ENCODE measurements at regions not wholly inside any gene's neighbourhood (a gene's known extent, or its start where the extent isn't known, plus 50 kb on each side); places are given as distances from the start of the nearest gene placed in this dataset.

DNA sequence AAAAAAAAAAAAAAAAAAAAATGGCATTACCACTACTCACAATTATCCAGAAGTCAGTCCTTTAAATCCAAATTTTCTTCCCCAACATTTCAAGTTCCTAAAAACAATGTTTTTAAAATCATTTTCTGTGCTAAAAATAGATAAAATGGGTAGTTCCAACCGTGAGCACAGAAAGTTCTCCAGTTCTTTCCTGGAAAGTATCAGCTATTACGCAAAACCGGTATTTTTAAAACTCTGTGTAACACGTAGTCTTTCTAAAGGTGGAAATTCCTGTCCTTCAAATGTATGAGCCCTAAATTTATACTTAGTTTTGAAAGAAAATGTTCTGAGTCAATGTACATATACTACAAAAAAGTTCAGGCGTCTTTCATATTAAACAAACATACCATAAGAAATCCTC lies 83.5 kb upstream of the SCAF8 start:
- in situ Hi-C loops (cut with MboI; ENCODE audit: low sequenced_read_pairs in 4 of 4) (no loop called here), intact Hi-C loops (cut with DNase I; ENCODE audit: low total_unique reads) (no loop called here)
- Histone ChIP-seq H3K4me1 (no peaks in the 10 kb centered on the region), H3K4me3 (no peak overlapping the region), H3K27ac (peak overlapping the region in 1 of 4 donors; percentile 35), H3K27me3 (no peaks in the 10 kb centered on the region), H3K36me3 (no peaks in the 10 kb centered on the region), H3K9me3 (no peaks in the 10 kb centered on the region)
- ATAC-seq (no peak), DNase-seq (no peak)
- no peak for TF ChIP-seq POLR2A (IDR thresholded peaks at IDR 0.05)
- TF ChIP-seq, protein P1, sequence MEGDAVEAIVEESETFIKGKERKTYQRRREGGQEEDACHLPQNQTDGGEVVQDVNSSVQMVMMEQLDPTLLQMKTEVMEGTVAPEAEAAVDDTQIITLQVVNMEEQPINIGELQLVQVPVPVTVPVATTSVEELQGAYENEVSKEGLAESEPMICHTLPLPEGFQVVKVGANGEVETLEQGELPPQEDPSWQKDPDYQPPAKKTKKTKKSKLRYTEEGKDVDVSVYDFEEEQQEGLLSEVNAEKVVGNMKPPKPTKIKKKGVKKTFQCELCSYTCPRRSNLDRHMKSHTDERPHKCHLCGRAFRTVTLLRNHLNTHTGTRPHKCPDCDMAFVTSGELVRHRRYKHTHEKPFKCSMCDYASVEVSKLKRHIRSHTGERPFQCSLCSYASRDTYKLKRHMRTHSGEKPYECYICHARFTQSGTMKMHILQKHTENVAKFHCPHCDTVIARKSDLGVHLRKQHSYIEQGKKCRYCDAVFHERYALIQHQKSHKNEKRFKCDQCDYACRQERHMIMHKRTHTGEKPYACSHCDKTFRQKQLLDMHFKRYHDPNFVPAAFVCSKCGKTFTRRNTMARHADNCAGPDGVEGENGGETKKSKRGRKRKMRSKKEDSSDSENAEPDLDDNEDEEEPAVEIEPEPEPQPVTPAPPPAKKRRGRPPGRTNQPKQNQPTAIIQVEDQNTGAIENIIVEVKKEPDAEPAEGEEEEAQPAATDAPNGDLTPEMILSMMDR (IDR thresholded peaks at IDR 0.05 in 4 of 5, conservative IDR thresholded peaks at IDR 0.05 in 1 of 5), result no peak

DNA sequence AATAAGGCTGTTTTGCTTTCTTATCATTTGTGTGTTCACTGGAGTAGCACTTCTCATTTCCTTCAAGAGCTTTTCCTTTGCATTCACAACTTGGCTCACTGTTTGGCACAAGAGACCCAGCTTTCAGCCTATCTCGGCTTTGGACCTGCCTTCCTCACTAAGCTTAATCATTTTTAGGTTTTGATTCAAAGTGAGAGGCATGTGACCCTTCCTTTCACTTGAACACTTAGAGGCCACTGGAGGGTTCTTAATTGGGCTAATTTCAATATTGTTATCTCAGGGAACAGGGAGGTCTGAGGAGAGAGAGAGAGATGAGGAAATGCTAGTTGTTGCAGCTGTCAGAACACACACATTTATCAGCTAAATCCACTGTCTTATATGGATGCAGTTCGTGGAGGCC lies 82.9 kb upstream of the SCAF8 start:
- no peak for DNase-seq
- Histone ChIP-seq H3K9me3 (no peaks in the 10 kb centered on the region), H3K36me3 (no peaks in the 10 kb centered on the region), H3K4me1 (no peaks in the 10 kb centered on the region), H3K27me3 (no peaks in the 10 kb centered on the region), H3K4me3 (no peak overlapping the region), H3K27ac (peak overlapping the region in 1 of 4 donors; percentile 35)
- in situ Hi-C loops (cut with MboI; ENCODE audit: low sequenced_read_pairs in 4 of 4) (no loop called here), intact Hi-C loops (cut with DNase I; ENCODE audit: low total_unique reads) (no loop called here)
- ATAC-seq, result no peak
- TF ChIP-seq, protein P1 (IDR thresholded peaks at IDR 0.05 in 4 of 5, conservative IDR thresholded peaks at IDR 0.05 in 1 of 5), result no peak
- TF ChIP-seq POLR2A (IDR thresholded peaks at IDR 0.05), result no peak

DNA sequence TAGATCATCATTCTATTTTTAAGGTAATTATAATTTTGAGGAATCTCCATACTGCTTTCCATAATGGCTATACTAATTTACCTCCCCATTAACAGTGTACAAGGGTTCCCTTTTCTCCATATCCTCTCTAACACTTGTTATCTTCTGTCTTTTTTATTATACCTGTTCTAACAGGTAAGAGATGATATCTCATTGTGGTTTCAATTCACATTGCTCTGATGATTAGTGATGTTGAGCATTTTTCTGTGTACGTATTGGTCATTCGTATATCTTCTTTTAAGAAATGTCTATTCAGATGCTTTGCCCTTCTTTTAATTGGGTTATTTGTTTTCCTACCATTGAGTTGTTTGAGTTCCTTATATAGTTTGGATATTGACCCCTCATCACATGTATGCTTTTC lies 81.6 kb upstream of the SCAF8 start:
- intact Hi-C loops (cut with DNase I; ENCODE audit: low total_unique reads) (no loop called here), in situ Hi-C loops (cut with MboI; ENCODE audit: low sequenced_read_pairs in 4 of 4) (no loop called here)
- no peak overlapping the region for H3K27ac ChIP-seq
- no peaks in the 10 kb centered on the region for H3K27me3 ChIP-seq
- DNase-seq, result no peak
- H3K4me1 ChIP-seq, result no peaks in the 10 kb centered on the region
- no peaks in the 10 kb centered on the region for H3K36me3 ChIP-seq
- H3K4me3 ChIP-seq, result no peak overlapping the region
- no peak for TF ChIP-seq POLR2A (IDR thresholded peaks at IDR 0.05)
- TF ChIP-seq, protein P1 (IDR thresholded peaks at IDR 0.05 in 4 of 5, conservative IDR thresholded peaks at IDR 0.05 in 1 of 5), result no peak
- ATAC-seq, result no peak
- H3K9me3 ChIP-seq, result no peaks in the 10 kb centered on the region

DNA sequence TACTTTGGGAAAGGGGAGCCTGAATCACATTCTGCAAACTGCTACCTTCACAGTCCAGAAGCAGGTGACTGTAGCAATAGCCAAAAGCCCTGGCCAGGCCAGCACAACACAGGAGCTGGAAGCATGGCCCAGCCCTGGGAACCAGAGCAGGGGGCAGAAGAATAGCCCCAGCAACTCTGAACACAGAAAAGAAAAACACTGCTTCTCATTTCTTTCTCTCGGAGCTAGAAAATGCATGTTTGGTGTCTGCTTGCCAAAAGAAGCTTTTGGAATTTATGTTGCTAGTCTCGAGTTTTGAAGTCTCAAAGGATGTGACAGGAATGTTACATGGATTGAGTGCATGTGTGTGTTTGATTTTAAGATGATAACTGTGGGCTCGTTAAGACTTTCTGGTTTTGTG lies 79.8 kb upstream of the SCAF8 start:
- Histone ChIP-seq H3K36me3 (no peaks in the 10 kb centered on the region), H3K27ac (peak overlapping the region in 2 of 4 donors; percentile 6 to 9), H3K27me3 (no peaks in the 10 kb centered on the region), H3K4me3 (no peak overlapping the region), H3K9me3 (no peaks in the 10 kb centered on the region), H3K4me1 (no peaks in the 10 kb centered on the region)
- TF ChIP-seq, protein P1 (IDR thresholded peaks at IDR 0.05 in 4 of 5, conservative IDR thresholded peaks at IDR 0.05 in 1 of 5), result no peak
- TF ChIP-seq POLR2A (IDR thresholded peaks at IDR 0.05), result no peak
- DNase-seq (no peak), ATAC-seq (no peak)
- intact Hi-C loops (cut with DNase I; ENCODE audit: low total_unique reads) (no loop called here), in situ Hi-C loops (cut with MboI; ENCODE audit: low sequenced_read_pairs in 4 of 4) (no loop called here)

DNA sequence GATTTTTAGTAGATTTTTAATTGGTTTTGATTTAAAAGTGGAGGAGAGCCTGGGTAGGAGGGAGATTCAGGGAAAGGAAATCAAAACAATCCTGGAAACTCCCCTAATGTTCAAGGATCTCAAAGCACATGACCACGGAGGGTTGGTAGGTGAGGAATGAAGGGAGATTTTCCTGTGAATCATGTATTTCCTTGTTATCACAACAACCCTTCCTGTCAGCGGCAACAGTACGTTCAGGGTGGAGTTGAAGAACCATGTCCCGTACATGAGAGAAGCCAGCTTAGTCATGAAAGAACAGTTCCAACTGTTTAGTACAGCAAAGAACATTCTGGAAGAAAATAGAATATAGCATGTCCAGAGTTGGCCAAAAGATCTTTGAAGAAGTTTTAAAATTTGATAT lies 79.4 kb upstream of the SCAF8 start:
- no peaks in the 10 kb centered on the region for H3K27me3 ChIP-seq
- H3K4me1 ChIP-seq, result no peaks in the 10 kb centered on the region
- DNase-seq (no peak), ATAC-seq (peak; percentile 44 to 62)
- no peaks in the 10 kb centered on the region for H3K9me3 ChIP-seq
- no peak overlapping the region for H3K4me3 ChIP-seq
- TF ChIP-seq, protein P1 (IDR thresholded peaks at IDR 0.05 in 4 of 5, conservative IDR thresholded peaks at IDR 0.05 in 1 of 5), result no peak
- TF ChIP-seq POLR2A (IDR thresholded peaks at IDR 0.05), result no peak
- no peak overlapping the region for H3K27ac ChIP-seq
- in situ Hi-C loops (cut with MboI; ENCODE audit: low sequenced_read_pairs in 4 of 4), result no loop called here
- H3K36me3 ChIP-seq, result no peaks in the 10 kb centered on the region
- intact Hi-C loops (cut with DNase I; ENCODE audit: low total_unique reads), result no loop called here
